ENCODE measurements at regions not wholly inside any gene's neighbourhood (a gene's known extent, or its start where the extent isn't known, plus 50 kb on each side); places are given as distances from the start of the nearest gene placed in this dataset.

DNA sequence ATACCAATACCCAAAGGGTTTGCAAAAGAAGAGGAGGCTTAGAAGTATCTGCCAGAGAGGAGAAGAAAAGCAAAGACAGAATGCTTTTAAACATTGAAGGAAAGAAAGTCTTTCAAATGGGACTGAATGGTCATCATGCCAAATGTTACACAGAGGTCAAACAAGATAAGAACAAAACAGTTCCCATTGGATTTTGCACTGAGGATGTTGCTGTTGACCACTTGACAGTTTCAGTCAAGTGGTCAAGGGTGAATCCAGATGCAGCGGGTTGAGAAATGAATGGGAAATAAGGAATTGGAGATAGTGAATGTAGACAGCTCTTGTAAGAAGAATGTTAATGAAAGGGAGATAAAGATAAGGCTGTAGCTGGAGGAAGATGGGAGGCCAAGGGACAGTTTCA lies 64.8 kb upstream of the FGG start:
- H3K4me1 ChIP-seq (ENCODE audit: insufficient read depth) = no peaks in the 10 kb centered on the region
- H3F3A ChIP-seq (ENCODE audit: insufficient read depth) = no peaks in the 10 kb centered on the region
- WGBS, 2 experiments (ENCODE audit: low coverage in 1 of 2, low lambda C conversion rate in 2 of 2, missing lambda C conversion rate in 2 of 2) = 9 to 39% methylated on average over 1 of the region's 1 CpG
- in situ Hi-C loops (cut with MboI) = no loop called here
- H3K4me2 ChIP-seq (ENCODE audit: unreplicated experiment) = no peak overlapping the region
- TF ChIP-seq EZH2 (IDR thresholded peaks at IDR 0.05; ENCODE audit: insufficient read depth, poor library complexity, severe bottlenecking) (no peak), EZH2phosphoT487 (IDR thresholded peaks at IDR 0.05; ENCODE audit: insufficient read depth, low read depth) (no peak)
- H3K4me3 ChIP-seq = no peak overlapping the region
- H4K20me1 ChIP-seq (ENCODE audit: insufficient read depth) = no peaks in the 10 kb centered on the region
- no peak overlapping the region for H3K9ac ChIP-seq
- DNase-seq = no peak
- H3K27me3 ChIP-seq (replicated peaks; ENCODE audit: insufficient read depth) = peaks cover 11% of the 10 kb centered on the region
- no peaks in the 10 kb centered on the region for H3K36me3 ChIP-seq (ENCODE audit: low read depth)
- H3K79me2 ChIP-seq (ENCODE audit: insufficient read depth) = no peaks in the 10 kb centered on the region
- H3K27ac ChIP-seq = no peak overlapping the region
- no peak overlapping the region for H2AFZ ChIP-seq
- H3K9me3 ChIP-seq (ENCODE audit: low read depth) = no peaks in the 10 kb centered on the region
- H3K9me2 ChIP-seq (ENCODE audit: insufficient read depth) = no peaks in the 10 kb centered on the region

DNA sequence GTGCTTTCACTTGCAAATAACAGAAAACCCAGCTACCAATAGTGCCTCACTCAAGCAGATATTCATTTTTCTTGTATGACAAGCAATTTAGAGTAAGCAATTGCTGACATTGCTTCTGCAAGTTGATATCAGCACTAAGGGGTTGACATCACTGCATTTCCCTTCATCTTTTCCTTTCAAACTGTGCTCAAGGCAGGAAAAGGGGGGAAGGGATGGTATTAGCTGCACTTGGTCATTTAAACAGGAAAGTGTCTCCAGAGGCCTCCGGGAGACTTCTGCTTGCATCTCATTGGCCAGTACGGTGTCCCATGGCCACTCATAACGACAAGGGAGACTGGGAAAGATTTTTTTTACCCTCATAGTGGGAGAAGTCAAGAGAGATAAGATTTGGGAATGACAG lies 65.5 kb upstream of the FGG start:
- no peak overlapping the region for H3K4me2 ChIP-seq (ENCODE audit: unreplicated experiment)
- no peaks in the 10 kb centered on the region for H3F3A ChIP-seq (ENCODE audit: insufficient read depth)
- no peak overlapping the region for H3K27ac ChIP-seq
- no peak overlapping the region for H3K9ac ChIP-seq
- H3K9me3 ChIP-seq (ENCODE audit: low read depth) = no peaks in the 10 kb centered on the region
- no peak for DNase-seq
- H3K4me1 ChIP-seq (ENCODE audit: insufficient read depth) = no peaks in the 10 kb centered on the region
- no peaks in the 10 kb centered on the region for H4K20me1 ChIP-seq (ENCODE audit: insufficient read depth)
- peaks cover 11% of the 10 kb centered on the region for H3K27me3 ChIP-seq (replicated peaks; ENCODE audit: insufficient read depth)
- in situ Hi-C loops (cut with MboI) = no loop called here
- H3K36me3 ChIP-seq (ENCODE audit: low read depth) = no peaks in the 10 kb centered on the region
- no peak overlapping the region for H2AFZ ChIP-seq
- no peaks in the 10 kb centered on the region for H3K9me2 ChIP-seq (ENCODE audit: insufficient read depth)
- no peak for TF ChIP-seq EZH2 (IDR thresholded peaks at IDR 0.05; ENCODE audit: insufficient read depth, poor library complexity, severe bottlenecking)
- no peak for TF ChIP-seq EZH2phosphoT487 (IDR thresholded peaks at IDR 0.05; ENCODE audit: insufficient read depth, low read depth)
- WGBS, 2 experiments (ENCODE audit: low coverage in 1 of 2, low lambda C conversion rate in 2 of 2, missing lambda C conversion rate in 2 of 2) = 5 to 6% methylated on average over 3 of the region's 3 CpGs
- H3K4me3 ChIP-seq = no peak overlapping the region
- no peaks in the 10 kb centered on the region for H3K79me2 ChIP-seq (ENCODE audit: insufficient read depth)

DNA sequence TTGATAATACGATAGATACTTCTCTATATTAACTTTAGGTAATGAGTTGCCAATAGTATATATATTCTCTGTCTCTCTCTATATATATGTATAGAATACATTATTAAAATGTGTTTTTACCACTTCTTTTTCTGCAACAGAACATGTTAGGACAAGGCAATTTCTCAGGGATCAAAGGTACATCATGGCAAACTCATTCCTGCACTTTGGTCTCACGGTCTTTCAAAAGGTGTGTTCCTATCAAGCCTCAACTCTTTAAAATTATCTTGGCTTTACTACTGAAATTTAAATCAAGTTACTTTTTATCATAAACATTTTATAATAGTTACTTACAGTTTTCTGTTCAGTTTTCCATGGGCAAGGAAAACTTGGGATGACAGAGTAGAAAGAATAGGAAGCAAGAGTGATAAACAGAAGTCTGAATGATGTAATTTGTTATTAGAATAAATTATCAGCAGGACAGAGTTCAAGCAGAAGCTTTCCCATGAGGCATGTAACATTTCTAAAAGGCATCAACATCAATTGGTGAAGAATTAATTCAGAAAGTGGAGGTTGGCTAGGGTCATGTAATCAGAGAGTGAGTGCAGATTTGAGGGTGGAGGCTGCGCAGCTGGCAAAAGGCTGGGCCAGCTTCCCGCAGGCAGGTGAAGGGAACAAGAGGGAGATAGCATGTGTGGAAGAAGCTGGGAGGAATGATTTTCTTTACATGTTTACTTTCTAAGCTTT lies 59.7 kb upstream of the LRAT start:
- Histone ChIP-seq H3K9ac (no peak overlapping the region), H3K27me3 (replicated peaks; ENCODE audit: insufficient read depth) (peaks cover 8% of the 10 kb centered on the region; the same call in 1 of the 2 replicates), H3K27ac (no peak overlapping the region), H3K4me2 (ENCODE audit: unreplicated experiment) (no peak overlapping the region), H3K79me2 (ENCODE audit: insufficient read depth) (no peaks in the 10 kb centered on the region), H4K20me1 (ENCODE audit: insufficient read depth) (no peaks in the 10 kb centered on the region), H3K36me3 (ENCODE audit: low read depth) (no peaks in the 10 kb centered on the region), H2AFZ (no peak overlapping the region), H3F3A (ENCODE audit: insufficient read depth) (no peaks in the 10 kb centered on the region), H3K9me3 (ENCODE audit: low read depth) (no peaks in the 10 kb centered on the region), H3K4me3 (no peak overlapping the region), H3K9me2 (ENCODE audit: insufficient read depth) (no peaks in the 10 kb centered on the region), H3K4me1 (ENCODE audit: insufficient read depth) (no peaks in the 10 kb centered on the region)
- in situ Hi-C loops (cut with MboI) = no loop called here
- no peak for DNase-seq
- no peak for TF ChIP-seq EZH2 (IDR thresholded peaks at IDR 0.05; ENCODE audit: insufficient read depth, poor library complexity, severe bottlenecking)
- TF ChIP-seq EZH2phosphoT487 (IDR thresholded peaks at IDR 0.05; ENCODE audit: insufficient read depth, low read depth) = no peak
- WGBS, 2 experiments (ENCODE audit: low coverage in 1 of 2, low lambda C conversion rate in 2 of 2, missing lambda C conversion rate in 2 of 2) = 33 to 37% methylated on average over 4 of the region's 4 CpGs

DNA sequence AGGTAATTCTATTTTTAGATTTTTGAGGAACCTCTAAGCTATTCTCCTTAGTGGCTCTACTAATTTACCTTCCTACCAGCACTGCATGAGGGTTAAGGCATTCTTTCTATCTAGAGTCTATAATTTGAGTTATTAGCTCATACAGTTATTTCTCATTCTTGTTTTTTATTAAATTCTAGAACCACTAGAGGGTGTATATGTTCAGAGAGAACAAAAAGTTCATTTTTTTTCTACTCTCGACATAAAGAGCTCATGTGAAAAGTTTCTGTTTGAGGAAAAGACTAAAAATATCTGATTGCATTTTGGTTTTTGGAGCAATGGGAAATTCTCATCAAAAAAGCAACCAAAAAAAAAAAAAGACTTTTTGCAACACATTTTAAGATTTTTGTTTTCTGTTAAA lies 57.0 kb upstream of the LRAT start:
- no peak overlapping the region for H3K4me2 ChIP-seq (ENCODE audit: unreplicated experiment)
- H4K20me1 ChIP-seq (ENCODE audit: insufficient read depth) = no peaks in the 10 kb centered on the region
- no peaks in the 10 kb centered on the region for H3K36me3 ChIP-seq (ENCODE audit: low read depth)
- H3K4me3 ChIP-seq = no peak overlapping the region
- in situ Hi-C loops (cut with MboI) = no loop called here
- no peak overlapping the region for H3K9ac ChIP-seq
- peak; percentile 35 for DNase-seq
- no peaks in the 10 kb centered on the region for H3K4me1 ChIP-seq (ENCODE audit: insufficient read depth)
- H3K79me2 ChIP-seq (ENCODE audit: insufficient read depth) = no peaks in the 10 kb centered on the region
- WGBS, 2 experiments (ENCODE audit: low coverage in 1 of 2, low lambda C conversion rate in 2 of 2, missing lambda C conversion rate in 2 of 2) = 0% methylated on average over 1 of the region's 1 CpG
- no peak overlapping the region for H3K27ac ChIP-seq
- no peaks in the 10 kb centered on the region for H3F3A ChIP-seq (ENCODE audit: insufficient read depth)
- no peak overlapping the region for H2AFZ ChIP-seq
- H3K9me2 ChIP-seq (ENCODE audit: insufficient read depth) = no peaks in the 10 kb centered on the region
- TF ChIP-seq EZH2 (IDR thresholded peaks at IDR 0.05; ENCODE audit: insufficient read depth, poor library complexity, severe bottlenecking) = no peak
- TF ChIP-seq EZH2phosphoT487 (IDR thresholded peaks at IDR 0.05; ENCODE audit: insufficient read depth, low read depth) = no peak
- H3K27me3 ChIP-seq (replicated peaks; ENCODE audit: insufficient read depth) = peaks cover 8% of the 10 kb centered on the region; the same call in 1 of the 2 replicates
- no peaks in the 10 kb centered on the region for H3K9me3 ChIP-seq (ENCODE audit: low read depth)
